GM23338 (cell line): ENCODE measurements at regions not wholly inside any gene's neighbourhood (a gene's known extent, or its start where the extent isn't known, plus 50 kb on each side); places are given as distances from the start of the nearest gene placed in this dataset.

ENCODE experiments used
- ATAC-seq: fragments of 200-7000 bp; cut with Tn5 transposase; 3 replicates; pipeline ENCODE4 v1.9.1; 2020
- DNase-seq: peaks from one replicate; pipeline ENCODE4 v3.0.0-alpha.2; 2015; ENCODE audit warnings: low spot score
- H2AFZ ChIP-seq: fragments of 200-600 bp; sonication (generic); 2 replicates; pipeline ENCODE4 v1.8.0; 2016; ENCODE audit warnings: antibody characterized with exemption, mild to moderate bottlenecking, moderate library complexity
- H3F3A ChIP-seq: fragments of 200-600 bp; sonication (generic); replicated peaks from 2 replicates; pipeline ENCODE4 v1.8.0; 2017; ENCODE audit warnings: antibody characterized with exemption, mixed run types, low read depth
- H3K27ac ChIP-seq: fragments of 200-600 bp; sonication (generic); 2 replicates; pipeline ENCODE4 v1.6.1; 2016; ENCODE audit warnings: low read depth
- H3K27me3 ChIP-seq: fragments of 200-600 bp; sonication (generic); 2 replicates; pipeline ENCODE4 v1.8.0; 2016; ENCODE audit warnings: mild to moderate bottlenecking, mixed run types, moderate library complexity; ENCODE audit not compliant: insufficient read depth
- H3K36me3 ChIP-seq: fragments of 200-600 bp; sonication (generic); 2 replicates; pipeline ENCODE4 v1.8.0; 2016; ENCODE audit warnings: mild to moderate bottlenecking; ENCODE audit not compliant: insufficient read depth
- H3K4me1 ChIP-seq: fragments of 200-600 bp; sonication (generic); 2 replicates; pipeline ENCODE4 v1.8.0; 2016; ENCODE audit warnings: mild to moderate bottlenecking, moderate library complexity; ENCODE audit not compliant: insufficient read depth
- H3K4me2 ChIP-seq: fragments of 200-600 bp; sonication (generic); 2 replicates; pipeline ENCODE4 v1.7.1; 2017; ENCODE audit warnings: mixed run types
- H3K4me3 ChIP-seq: fragments of 200-600 bp; sonication (generic); 2 replicates; pipeline ENCODE4 v1.6.1; 2016; ENCODE audit warnings: mixed run types
- H3K79me2 ChIP-seq: fragments of 200-600 bp; sonication (generic); replicated peaks from 2 replicates; pipeline ENCODE4 v1.8.0; 2017; ENCODE audit warnings: mild to moderate bottlenecking; ENCODE audit not compliant: insufficient read depth
- H3K9me2 ChIP-seq: fragments of 200-600 bp; sonication (generic); 2 replicates; pipeline ENCODE4 v1.8.0; 2017; ENCODE audit not compliant: insufficient read depth
- H4K20me1 ChIP-seq: fragments of 200-600 bp; sonication (generic); replicated peaks from 2 replicates; pipeline ENCODE4 v1.8.0; 2017; ENCODE audit warnings: mild to moderate bottlenecking; ENCODE audit not compliant: insufficient read depth
- H3K27ac Mint-ChIP-seq: 2 replicates; pipeline ENCODE4 v1.8.0; 2020; ENCODE audit warnings: inconsistent platforms, mild to moderate bottlenecking, moderate library complexity, mixed read lengths
- H3K27me3 Mint-ChIP-seq: 3 replicates; pipeline ENCODE4 v1.8.0; 2022; ENCODE audit warnings: low read depth, mild to moderate bottlenecking, moderate library complexity, mixed read lengths, inconsistent platforms; ENCODE audit not compliant: insufficient read depth, poor library complexity
- H3K36me3 Mint-ChIP-seq: 3 replicates; pipeline ENCODE4 v1.8.0; 2021; ENCODE audit warnings: low read depth, mild to moderate bottlenecking, inconsistent platforms, moderate library complexity, mixed read lengths
- H3K4me1 Mint-ChIP-seq: 3 replicates; pipeline ENCODE4 v1.8.0; 2020; ENCODE audit warnings: mild to moderate bottlenecking, inconsistent platforms, mixed read lengths
- H3K4me3 Mint-ChIP-seq: 3 replicates; pipeline ENCODE4 v1.8.0; 2021; ENCODE audit warnings: moderate library complexity, mild to moderate bottlenecking, inconsistent platforms, mixed read lengths
- H3K9me3 Mint-ChIP-seq: 3 replicates; pipeline ENCODE4 v1.8.0; 2020; ENCODE audit warnings: moderate library complexity, mild to moderate bottlenecking, inconsistent platforms, mixed read lengths
- CREB1 ChIP-seq: fragments of 250-450 bp; sonication (Bioruptor Pico); IDR thresholded peaks from 2 replicates; pipeline ENCODE4 v1.5.0; 2020; ENCODE audit warnings: low read depth, mild to moderate bottlenecking, moderate library complexity
- ETS1 ChIP-seq: IDR thresholded peaks from 2 replicates; pipeline ENCODE4 v1.6.1; 2016; ENCODE audit warnings: antibody characterized with exemption
- EZH2 ChIP-seq: fragments of 200-600 bp; sonication (generic); IDR thresholded peaks from one replicate; pipeline ENCODE4 v1.8.0; 2017; ENCODE audit warnings: antibody characterized with exemption, mild to moderate bottlenecking, low read depth; ENCODE audit not compliant: unreplicated experiment
- EZH2phosphoT487 ChIP-seq: fragments of 200-600 bp; sonication (generic); IDR thresholded peaks from one replicate; pipeline ENCODE4 v1.8.1; 2018; ENCODE audit warnings: antibody characterized with exemption; ENCODE audit not compliant: unreplicated experiment
- JUNB ChIP-seq: IDR thresholded peaks from one replicate; pipeline ENCODE4 v1.6.1; 2016; ENCODE audit warnings: antibody characterized with exemption; ENCODE audit not compliant: unreplicated experiment
- POLR2AphosphoS5 ChIP-seq: IDR thresholded peaks from 2 replicates; pipeline ENCODE4 v1.6.1; 2016; ENCODE audit warnings: antibody characterized with exemption, low read depth
- STAT1 ChIP-seq: IDR thresholded peaks from one replicate; pipeline ENCODE4 v1.6.1; 2016; ENCODE audit warnings: antibody characterized with exemption; ENCODE audit not compliant: unreplicated experiment
- ZNF114 ChIP-seq: fragments of 250-450 bp; sonication (Bioruptor Pico); IDR thresholded peaks from 2 replicates; pipeline ENCODE4 v1.5.0; 2020; ENCODE audit warnings: mild to moderate bottlenecking, moderate library complexity
- ZNF331 ChIP-seq: fragments of 250-450 bp; sonication (Bioruptor Pico); IDR thresholded peaks from 2 replicates; pipeline ENCODE4 v1.5.0; 2020; ENCODE audit warnings: low read depth, mild to moderate bottlenecking, moderate library complexity
- TF ChIP-seq, protein P1 (sequence below): IDR thresholded peaks from one replicate; pipeline ENCODE4 v1.6.1; 2018; ENCODE audit warnings: antibody characterized with exemption; ENCODE audit not compliant: unreplicated experiment
- TF ChIP-seq, protein P2 (sequence below): fragments of 250-450 bp; sonication (Bioruptor Pico); IDR thresholded peaks from 2 replicates; pipeline ENCODE4 v1.5.0; 2020; ENCODE audit warnings: mild to moderate bottlenecking, moderate library complexity

DNA sequence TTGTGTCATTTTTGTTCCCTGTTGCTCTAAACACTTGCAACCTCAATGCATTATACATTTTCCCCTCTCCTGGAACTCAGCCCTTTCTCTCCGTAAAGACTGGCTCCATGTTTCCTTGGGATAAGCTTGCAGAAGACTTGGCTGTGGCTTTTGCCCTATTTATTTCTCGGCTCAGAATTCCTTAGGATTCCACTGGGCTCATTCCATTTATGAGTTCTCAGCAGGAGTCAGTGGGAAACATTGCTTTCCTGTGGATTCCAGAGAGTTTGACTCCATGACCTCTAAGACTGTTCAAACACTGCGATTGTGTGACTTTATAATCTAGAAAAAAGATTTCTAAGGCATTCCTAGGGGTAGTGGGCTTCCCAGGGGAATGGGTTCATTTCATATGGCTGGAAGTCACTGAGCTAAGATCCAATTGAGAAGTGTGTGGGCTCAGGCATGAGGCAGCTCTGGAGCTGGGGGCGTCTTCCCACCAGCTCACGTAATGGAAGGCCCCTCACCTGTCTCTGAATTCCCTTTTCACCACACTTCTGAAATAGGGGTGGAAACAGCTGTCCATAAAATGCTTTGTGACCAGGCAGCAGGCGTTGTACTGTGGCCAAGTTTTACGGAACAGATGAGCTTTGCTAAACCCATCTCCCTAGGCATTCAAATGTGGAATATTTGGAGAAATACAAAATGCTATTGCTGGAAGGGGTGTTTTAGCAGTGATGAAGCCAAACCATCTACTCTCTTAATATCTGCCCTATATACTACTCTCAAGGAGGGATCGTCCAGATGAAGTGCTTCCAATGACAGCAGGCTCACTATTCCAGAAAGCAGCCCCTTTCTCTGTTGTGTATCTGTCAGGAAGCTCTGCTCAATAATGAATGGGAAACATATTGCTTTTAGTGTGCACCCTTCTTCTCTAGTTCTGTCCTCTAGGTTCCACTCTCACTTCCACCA, 91.8 kb upstream of the BCL6 start:
- no peaks in the 10 kb centered on the region for H3K36me3 ChIP-seq
- Mint-ChIP-seq H3K27ac (no peak overlapping the region), H3K27me3 (peaks cover 4% of the 10 kb centered on the region), H3K9me3 (no peaks in the 10 kb centered on the region), H3K4me3 (no peak overlapping the region), H3K4me1 (no peaks in the 10 kb centered on the region), H3K36me3 (no peaks in the 10 kb centered on the region)
- H3F3A ChIP-seq = no peaks in the 10 kb centered on the region
- H3K4me2 ChIP-seq = no peak overlapping the region
- H2AFZ ChIP-seq = no peak overlapping the region
- no peaks in the 10 kb centered on the region for H4K20me1 ChIP-seq
- no peaks in the 10 kb centered on the region for H3K27me3 ChIP-seq
- H3K4me3 ChIP-seq = no peak overlapping the region
- ATAC-seq (no peak), DNase-seq (no peak)
- no peak overlapping the region for H3K27ac ChIP-seq
- no peaks in the 10 kb centered on the region for H3K79me2 ChIP-seq
- H3K4me1 ChIP-seq = no peaks in the 10 kb centered on the region
- TF ChIP-seq, protein P1, sequence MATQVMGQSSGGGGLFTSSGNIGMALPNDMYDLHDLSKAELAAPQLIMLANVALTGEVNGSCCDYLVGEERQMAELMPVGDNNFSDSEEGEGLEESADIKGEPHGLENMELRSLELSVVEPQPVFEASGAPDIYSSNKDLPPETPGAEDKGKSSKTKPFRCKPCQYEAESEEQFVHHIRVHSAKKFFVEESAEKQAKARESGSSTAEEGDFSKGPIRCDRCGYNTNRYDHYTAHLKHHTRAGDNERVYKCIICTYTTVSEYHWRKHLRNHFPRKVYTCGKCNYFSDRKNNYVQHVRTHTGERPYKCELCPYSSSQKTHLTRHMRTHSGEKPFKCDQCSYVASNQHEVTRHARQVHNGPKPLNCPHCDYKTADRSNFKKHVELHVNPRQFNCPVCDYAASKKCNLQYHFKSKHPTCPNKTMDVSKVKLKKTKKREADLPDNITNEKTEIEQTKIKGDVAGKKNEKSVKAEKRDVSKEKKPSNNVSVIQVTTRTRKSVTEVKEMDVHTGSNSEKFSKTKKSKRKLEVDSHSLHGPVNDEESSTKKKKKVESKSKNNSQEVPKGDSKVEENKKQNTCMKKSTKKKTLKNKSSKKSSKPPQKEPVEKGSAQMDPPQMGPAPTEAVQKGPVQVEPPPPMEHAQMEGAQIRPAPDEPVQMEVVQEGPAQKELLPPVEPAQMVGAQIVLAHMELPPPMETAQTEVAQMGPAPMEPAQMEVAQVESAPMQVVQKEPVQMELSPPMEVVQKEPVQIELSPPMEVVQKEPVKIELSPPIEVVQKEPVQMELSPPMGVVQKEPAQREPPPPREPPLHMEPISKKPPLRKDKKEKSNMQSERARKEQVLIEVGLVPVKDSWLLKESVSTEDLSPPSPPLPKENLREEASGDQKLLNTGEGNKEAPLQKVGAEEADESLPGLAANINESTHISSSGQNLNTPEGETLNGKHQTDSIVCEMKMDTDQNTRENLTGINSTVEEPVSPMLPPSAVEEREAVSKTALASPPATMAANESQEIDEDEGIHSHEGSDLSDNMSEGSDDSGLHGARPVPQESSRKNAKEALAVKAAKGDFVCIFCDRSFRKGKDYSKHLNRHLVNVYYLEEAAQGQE = no peak
- TF ChIP-seq EZH2phosphoT487 = no peak
- no peak for TF ChIP-seq EZH2
- TF ChIP-seq ETS1 = no peak
- TF ChIP-seq ZNF114 (CRISPR knock-in tag) = no peak
- no peak for TF ChIP-seq CREB1 (CRISPR knock-in tag)
- no peak for TF ChIP-seq POLR2AphosphoS5
- TF ChIP-seq STAT1 = no peak
- TF ChIP-seq, protein P2, sequence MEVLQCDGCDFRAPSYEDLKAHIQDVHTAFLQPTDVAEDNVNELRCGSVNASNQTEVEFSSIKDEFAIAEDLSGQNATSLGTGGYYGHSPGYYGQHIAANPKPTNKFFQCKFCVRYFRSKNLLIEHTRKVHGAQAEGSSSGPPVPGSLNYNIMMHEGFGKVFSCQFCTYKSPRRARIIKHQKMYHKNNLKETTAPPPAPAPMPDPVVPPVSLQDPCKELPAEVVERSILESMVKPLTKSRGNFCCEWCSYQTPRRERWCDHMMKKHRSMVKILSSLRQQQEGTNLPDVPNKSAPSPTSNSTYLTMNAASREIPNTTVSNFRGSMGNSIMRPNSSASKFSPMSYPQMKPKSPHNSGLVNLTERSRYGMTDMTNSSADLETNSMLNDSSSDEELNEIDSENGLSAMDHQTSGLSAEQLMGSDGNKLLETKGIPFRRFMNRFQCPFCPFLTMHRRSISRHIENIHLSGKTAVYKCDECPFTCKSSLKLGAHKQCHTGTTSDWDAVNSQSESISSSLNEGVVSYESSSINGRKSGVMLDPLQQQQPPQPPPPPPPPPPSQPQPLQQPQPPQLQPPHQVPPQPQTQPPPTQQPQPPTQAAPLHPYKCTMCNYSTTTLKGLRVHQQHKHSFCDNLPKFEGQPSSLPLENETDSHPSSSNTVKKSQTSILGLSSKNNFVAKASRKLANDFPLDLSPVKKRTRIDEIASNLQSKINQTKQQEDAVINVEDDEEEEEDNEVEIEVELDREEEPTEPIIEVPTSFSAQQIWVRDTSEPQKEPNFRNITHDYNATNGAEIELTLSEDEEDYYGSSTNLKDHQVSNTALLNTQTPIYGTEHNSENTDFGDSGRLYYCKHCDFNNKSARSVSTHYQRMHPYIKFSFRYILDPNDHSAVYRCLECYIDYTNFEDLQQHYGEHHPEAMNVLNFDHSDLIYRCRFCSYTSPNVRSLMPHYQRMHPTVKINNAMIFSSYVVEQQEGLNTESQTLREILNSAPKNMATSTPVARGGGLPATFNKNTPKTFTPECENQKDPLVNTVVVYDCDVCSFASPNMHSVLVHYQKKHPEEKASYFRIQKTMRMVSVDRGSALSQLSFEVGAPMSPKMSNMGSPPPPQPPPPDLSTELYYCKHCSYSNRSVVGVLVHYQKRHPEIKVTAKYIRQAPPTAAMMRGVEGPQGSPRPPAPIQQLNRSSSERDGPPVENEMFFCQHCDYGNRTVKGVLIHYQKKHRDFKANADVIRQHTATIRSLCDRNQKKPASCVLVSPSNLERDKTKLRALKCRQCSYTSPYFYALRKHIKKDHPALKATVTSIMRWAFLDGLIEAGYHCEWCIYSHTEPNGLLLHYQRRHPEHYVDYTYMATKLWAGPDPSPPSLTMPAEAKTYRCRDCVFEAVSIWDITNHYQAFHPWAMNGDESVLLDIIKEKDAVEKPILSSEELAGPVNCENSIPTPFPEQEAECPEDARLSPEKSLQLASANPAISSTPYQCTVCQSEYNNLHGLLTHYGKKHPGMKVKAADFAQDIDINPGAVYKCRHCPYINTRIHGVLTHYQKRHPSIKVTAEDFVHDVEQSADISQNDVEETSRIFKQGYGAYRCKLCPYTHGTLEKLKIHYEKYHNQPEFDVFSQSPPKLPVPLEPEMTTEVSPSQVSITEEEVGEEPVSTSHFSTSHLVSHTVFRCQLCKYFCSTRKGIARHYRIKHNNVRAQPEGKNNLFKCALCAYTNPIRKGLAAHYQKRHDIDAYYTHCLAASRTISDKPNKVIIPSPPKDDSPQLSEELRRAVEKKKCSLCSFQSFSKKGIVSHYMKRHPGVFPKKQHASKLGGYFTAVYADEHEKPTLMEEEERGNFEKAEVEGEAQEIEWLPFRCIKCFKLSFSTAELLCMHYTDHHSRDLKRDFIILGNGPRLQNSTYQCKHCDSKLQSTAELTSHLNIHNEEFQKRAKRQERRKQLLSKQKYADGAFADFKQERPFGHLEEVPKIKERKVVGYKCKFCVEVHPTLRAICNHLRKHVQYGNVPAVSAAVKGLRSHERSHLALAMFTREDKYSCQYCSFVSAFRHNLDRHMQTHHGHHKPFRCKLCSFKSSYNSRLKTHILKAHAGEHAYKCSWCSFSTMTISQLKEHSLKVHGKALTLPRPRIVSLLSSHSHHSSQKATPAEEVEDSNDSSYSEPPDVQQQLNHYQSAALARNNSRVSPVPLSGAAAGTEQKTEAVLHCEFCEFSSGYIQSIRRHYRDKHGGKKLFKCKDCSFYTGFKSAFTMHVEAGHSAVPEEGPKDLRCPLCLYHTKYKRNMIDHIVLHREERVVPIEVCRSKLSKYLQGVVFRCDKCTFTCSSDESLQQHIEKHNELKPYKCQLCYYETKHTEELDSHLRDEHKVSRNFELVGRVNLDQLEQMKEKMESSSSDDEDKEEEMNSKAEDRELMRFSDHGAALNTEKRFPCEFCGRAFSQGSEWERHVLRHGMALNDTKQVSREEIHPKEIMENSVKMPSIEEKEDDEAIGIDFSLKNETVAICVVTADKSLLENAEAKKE (CRISPR knock-in tag) = no peak
- TF ChIP-seq JUNB = no peak
- TF ChIP-seq ZNF331 = no peak
- H3K9me2 ChIP-seq = no peaks in the 10 kb centered on the region
